Trophoblast cell (in vitro differentiated cells and primary cell): ENCODE measurements at regions not wholly inside any gene's neighbourhood (a gene's known extent, or its start where the extent isn't known, plus 50 kb on each side); places are given as distances from the start of the nearest gene placed in this dataset.

ENCODE experiments used
- DNase-seq, 2 donors: peaks; one replicate each; pipeline ENCODE4 v3.0.0-alpha.2; 2016
- H2AFZ ChIP-seq: 2 replicates; pipeline ENCODE4 v1.6.1; 2013; ENCODE audit warnings: low read length, moderate library complexity, mild to moderate bottlenecking; ENCODE audit not compliant: insufficient read depth, poor library complexity
- H2AK5ac ChIP-seq: 2 replicates; pipeline ENCODE4 v1.6.1; 2013; ENCODE audit warnings: mild to moderate bottlenecking, low read length
- H2BK120ac ChIP-seq: 2 replicates; pipeline ENCODE4 v1.6.1; 2013; ENCODE audit warnings: low read length, mild to moderate bottlenecking, moderate library complexity; ENCODE audit not compliant: insufficient read depth, poor library complexity
- H2BK12ac ChIP-seq: 2 replicates; pipeline ENCODE4 v1.6.1; 2013; ENCODE audit warnings: mild to moderate bottlenecking, low read length, moderate library complexity
- H2BK5ac ChIP-seq: 2 replicates; pipeline ENCODE4 v1.6.1; 2013; ENCODE audit warnings: low read length, low read depth, moderate library complexity, mild to moderate bottlenecking; ENCODE audit not compliant: poor library complexity
- H3K14ac ChIP-seq: 2 replicates; pipeline ENCODE4 v1.6.1; 2013; ENCODE audit warnings: mild to moderate bottlenecking, low read length
- H3K18ac ChIP-seq: 2 replicates; pipeline ENCODE4 v1.6.1; 2013; ENCODE audit warnings: mild to moderate bottlenecking, low read length
- H3K23ac ChIP-seq: 2 replicates; pipeline ENCODE4 v1.6.1; 2013; ENCODE audit warnings: low read length
- H3K27ac ChIP-seq: 2 replicates; pipeline ENCODE4 v1.5.1; 2013; ENCODE audit warnings: low read depth, mild to moderate bottlenecking, inconsistent platforms, low read length, moderate library complexity
- H3K27me3 ChIP-seq: 2 replicates; pipeline ENCODE4 v1.6.1; 2013; ENCODE audit warnings: inconsistent platforms, mild to moderate bottlenecking, low read length, moderate library complexity; ENCODE audit not compliant: insufficient read depth
- H3K36me3 ChIP-seq, 2 experiments: 1 replicate in 1 of 2; 2 replicates in 1 of 2; pipeline ENCODE4 v1.6.1; 2013; ENCODE audit warnings: low read length in 2 of 2, mild to moderate bottlenecking in 2 of 2, moderate library complexity in 1 of 2; ENCODE audit not compliant: insufficient read depth in 2 of 2, control insufficient read depth in 1 of 2
- H3K4ac ChIP-seq: 2 replicates; pipeline ENCODE4 v1.6.1; 2013; ENCODE audit warnings: low read depth, mild to moderate bottlenecking, low read length, moderate library complexity
- H3K4me1 ChIP-seq, 2 experiments: 1 replicate in 1 of 2; 2 replicates in 1 of 2; pipeline ENCODE4 v1.6.1; 2013; ENCODE audit warnings: low read length in 2 of 2, mild to moderate bottlenecking in 2 of 2, moderate library complexity in 1 of 2; ENCODE audit not compliant: insufficient read depth in 2 of 2, control insufficient read depth in 1 of 2
- H3K4me2 ChIP-seq: 2 replicates; pipeline ENCODE4 v1.6.1; 2013; ENCODE audit warnings: inconsistent platforms, mild to moderate bottlenecking, low read length, moderate library complexity
- H3K4me3 ChIP-seq: 2 replicates; pipeline ENCODE4 v1.5.1; 2013; ENCODE audit warnings: mild to moderate bottlenecking, low read depth, low read length, inconsistent platforms
- H3K79me1 ChIP-seq: one replicate; pipeline ENCODE4 v1.6.1; 2013; ENCODE audit warnings: low read length
- H3K79me2 ChIP-seq: 2 replicates; pipeline ENCODE4 v1.6.1; 2013; ENCODE audit warnings: low read length, mild to moderate bottlenecking; ENCODE audit not compliant: control insufficient read depth, insufficient read depth, poor library complexity
- H3K9ac ChIP-seq: 2 replicates; pipeline ENCODE4 v1.6.1; 2013; ENCODE audit warnings: mild to moderate bottlenecking, low read length
- H3K9me3 ChIP-seq: 2 replicates; pipeline ENCODE4 v1.6.1; 2013; ENCODE audit warnings: low read depth, mild to moderate bottlenecking, control low read depth, inconsistent platforms, low read length; ENCODE audit not compliant: insufficient read depth
- H4K12ac ChIP-seq: 2 replicates; pipeline ENCODE4 v1.6.1; 2013; ENCODE audit warnings: low read depth, mild to moderate bottlenecking, low read length, moderate library complexity
- H4K8ac ChIP-seq: 2 replicates; pipeline ENCODE4 v1.6.1; 2013; ENCODE audit warnings: low read depth, mild to moderate bottlenecking, low read length, moderate library complexity
- H4K91ac ChIP-seq: one replicate; pipeline ENCODE4 v1.6.1; 2013; ENCODE audit warnings: low read depth, mild to moderate bottlenecking, low read length, moderate library complexity
- WGBS: extraction: QIAGEN DNeasy Blood & Tissue Kit; methylation state at CpG from one replicate; pipeline ENCODE4 v1.1.7; 2013; ENCODE audit warnings: missing lambda C conversion rate; ENCODE audit not compliant: insufficient read length, insufficient coverage; ENCODE audit errors: extremely low coverage; 5-methylcytosine and 5-hydroxymethylcytosine counted together

GRCh38 chr9:73029346-73029745, 76.5 kb upstream of the ALDH1A1 start:
- no peak overlapping the region for H2AK5ac ChIP-seq
- no peaks in the 10 kb centered on the region for H3K27me3 ChIP-seq
- no peak overlapping the region for H3K18ac ChIP-seq
- no peaks in the 10 kb centered on the region for H3K79me1 ChIP-seq
- H2BK12ac ChIP-seq: no peak overlapping the region
- no peaks in the 10 kb centered on the region for H3K79me2 ChIP-seq
- H4K91ac ChIP-seq: no peak overlapping the region
- no peak overlapping the region for H4K12ac ChIP-seq
- no peak overlapping the region for H2AFZ ChIP-seq
- no peak overlapping the region for H3K9ac ChIP-seq
- H4K8ac ChIP-seq: no peak overlapping the region
- no peaks in the 10 kb centered on the region for H3K4me1 ChIP-seq
- H3K27ac ChIP-seq: no peak overlapping the region
- H2BK120ac ChIP-seq: no peak overlapping the region
- H3K14ac ChIP-seq: no peak overlapping the region
- no peak overlapping the region for H3K4me2 ChIP-seq
- no peak overlapping the region for H2BK5ac ChIP-seq
- DNase-seq: no peak
- H3K36me3 ChIP-seq: no peaks in the 10 kb centered on the region
- H3K4me3 ChIP-seq: no peak overlapping the region
- H3K4ac ChIP-seq: no peak overlapping the region
- H3K23ac ChIP-seq: no peak overlapping the region
- H3K9me3 ChIP-seq: no peaks in the 10 kb centered on the region

DNA sequence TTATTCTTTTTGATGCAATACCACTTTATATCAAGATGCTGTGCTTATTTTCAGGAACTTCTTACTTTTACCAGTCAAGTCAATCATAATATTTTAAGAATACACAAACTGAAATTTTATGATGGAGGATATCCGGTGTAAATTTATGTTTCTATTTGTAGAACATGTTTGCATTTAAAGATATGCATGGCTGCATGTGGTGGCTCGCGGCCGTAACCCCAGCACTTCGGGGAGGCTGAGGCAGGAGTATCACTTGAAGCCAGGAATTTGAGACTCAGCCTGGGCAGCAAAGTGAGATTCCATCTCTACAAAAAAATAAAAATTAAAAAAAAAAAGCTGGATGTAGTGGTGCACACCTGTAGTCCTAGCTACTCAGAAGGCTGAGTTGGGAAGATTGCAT, 73.5 kb upstream of the ALDH1A1 start:
- H3K14ac ChIP-seq: no peak overlapping the region
- H3K36me3 ChIP-seq: no peaks in the 10 kb centered on the region
- no peak overlapping the region for H2BK5ac ChIP-seq
- no peak overlapping the region for H3K9ac ChIP-seq
- H2AFZ ChIP-seq: no peak overlapping the region
- no peak overlapping the region for H3K4me2 ChIP-seq
- H2AK5ac ChIP-seq: no peak overlapping the region
- H4K12ac ChIP-seq: no peak overlapping the region
- H4K8ac ChIP-seq: no peak overlapping the region
- H3K4me3 ChIP-seq: no peak overlapping the region
- no peak overlapping the region for H3K18ac ChIP-seq
- H3K23ac ChIP-seq: no peak overlapping the region
- H3K4ac ChIP-seq: no peak overlapping the region
- DNase-seq: no peak
- H3K27me3 ChIP-seq: no peaks in the 10 kb centered on the region
- no peak overlapping the region for H2BK12ac ChIP-seq
- no peaks in the 10 kb centered on the region for H3K9me3 ChIP-seq
- H3K4me1 ChIP-seq: no peaks in the 10 kb centered on the region
- H3K79me2 ChIP-seq: no peaks in the 10 kb centered on the region
- WGBS: no CpG with 5 or more reads among the region's 5 CpGs
- no peak overlapping the region for H4K91ac ChIP-seq
- H2BK120ac ChIP-seq: no peak overlapping the region
- no peaks in the 10 kb centered on the region for H3K79me1 ChIP-seq
- H3K27ac ChIP-seq: no peak overlapping the region

DNA sequence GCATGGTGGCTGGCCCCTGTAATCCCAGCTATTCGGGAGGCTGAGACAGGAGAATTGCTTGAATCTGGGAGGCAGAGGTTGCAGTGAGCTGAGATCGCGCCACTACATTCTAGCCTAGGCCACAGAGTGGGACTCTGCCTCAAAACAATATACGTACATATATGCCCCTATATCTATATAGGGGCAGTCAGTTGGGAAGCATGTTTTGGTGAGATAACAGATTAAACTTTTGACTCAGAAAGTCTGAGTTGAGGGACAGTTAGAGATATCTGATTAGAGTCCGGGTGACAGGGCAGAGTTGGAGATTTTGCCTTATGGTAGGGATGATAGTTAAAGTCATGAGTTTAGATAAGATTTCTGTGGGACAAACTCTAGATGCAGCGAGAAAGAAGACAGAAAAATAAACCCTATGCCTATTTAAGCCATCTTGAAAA, 71.8 kb upstream of the ALDH1A1 start:
- no peak overlapping the region for H2BK120ac ChIP-seq
- no peaks in the 10 kb centered on the region for H3K27me3 ChIP-seq
- H2AFZ ChIP-seq: no peak overlapping the region
- H2AK5ac ChIP-seq: no peak overlapping the region
- H3K79me1 ChIP-seq: no peaks in the 10 kb centered on the region
- no peak overlapping the region for H3K4ac ChIP-seq
- H3K36me3 ChIP-seq: no peaks in the 10 kb centered on the region
- no peaks in the 10 kb centered on the region for H3K4me1 ChIP-seq
- H3K4me2 ChIP-seq: no peak overlapping the region
- DNase-seq: peak; percentile 22 to 43
- H3K9me3 ChIP-seq: no peaks in the 10 kb centered on the region
- H3K18ac ChIP-seq: no peak overlapping the region
- no peak overlapping the region for H3K4me3 ChIP-seq
- no peak overlapping the region for H2BK5ac ChIP-seq
- H3K27ac ChIP-seq: no peak overlapping the region
- H2BK12ac ChIP-seq: no peak overlapping the region
- H3K79me2 ChIP-seq: no peaks in the 10 kb centered on the region
- no CpG with 5 or more reads among the region's 6 CpGs for WGBS
- no peak overlapping the region for H3K14ac ChIP-seq
- no peak overlapping the region for H3K9ac ChIP-seq
- no peak overlapping the region for H4K12ac ChIP-seq
- H3K23ac ChIP-seq: no peak overlapping the region
- H4K91ac ChIP-seq: no peak overlapping the region
- no peak overlapping the region for H4K8ac ChIP-seq

GRCh38 chr9:73023025-73023541, 70.2 kb upstream of the ALDH1A1 start:
- no peak overlapping the region for H3K4ac ChIP-seq

More at GRCh38 chr9:73023025-73023541, 70.2 kb upstream of the ALDH1A1 start:
- no peak overlapping the region for H3K4me2 ChIP-seq
- no peaks in the 10 kb centered on the region for H3K79me2 ChIP-seq
- H3K9me3 ChIP-seq: no peaks in the 10 kb centered on the region
- no peak overlapping the region for H3K9ac ChIP-seq
- H2AK5ac ChIP-seq: no peak overlapping the region
- no peak overlapping the region for H3K27ac ChIP-seq
- no peak overlapping the region for H2BK12ac ChIP-seq
- no peaks in the 10 kb centered on the region for H3K4me1 ChIP-seq
- no peak overlapping the region for H3K23ac ChIP-seq
- no peak overlapping the region for H4K8ac ChIP-seq
- no peak overlapping the region for H4K12ac ChIP-seq
- no peaks in the 10 kb centered on the region for H3K79me1 ChIP-seq
- H3K36me3 ChIP-seq: no peaks in the 10 kb centered on the region
- WGBS: no CpG with 5 or more reads among the region's 7 CpGs
- peak; percentile 38 to 80 for DNase-seq
- H2AFZ ChIP-seq: no peak overlapping the region
- H3K27me3 ChIP-seq: no peaks in the 10 kb centered on the region
- H3K18ac ChIP-seq: no peak overlapping the region
- H3K14ac ChIP-seq: no peak overlapping the region
- H2BK120ac ChIP-seq: no peak overlapping the region
- no peak overlapping the region for H3K4me3 ChIP-seq
- H4K91ac ChIP-seq: no peak overlapping the region
- H2BK5ac ChIP-seq: no peak overlapping the region
